ENCODE measurements at regions not wholly inside any gene's neighbourhood (a gene's known extent, or its start where the extent isn't known, plus 50 kb on each side); places are given as distances from the start of the nearest gene placed in this dataset.

DNA sequence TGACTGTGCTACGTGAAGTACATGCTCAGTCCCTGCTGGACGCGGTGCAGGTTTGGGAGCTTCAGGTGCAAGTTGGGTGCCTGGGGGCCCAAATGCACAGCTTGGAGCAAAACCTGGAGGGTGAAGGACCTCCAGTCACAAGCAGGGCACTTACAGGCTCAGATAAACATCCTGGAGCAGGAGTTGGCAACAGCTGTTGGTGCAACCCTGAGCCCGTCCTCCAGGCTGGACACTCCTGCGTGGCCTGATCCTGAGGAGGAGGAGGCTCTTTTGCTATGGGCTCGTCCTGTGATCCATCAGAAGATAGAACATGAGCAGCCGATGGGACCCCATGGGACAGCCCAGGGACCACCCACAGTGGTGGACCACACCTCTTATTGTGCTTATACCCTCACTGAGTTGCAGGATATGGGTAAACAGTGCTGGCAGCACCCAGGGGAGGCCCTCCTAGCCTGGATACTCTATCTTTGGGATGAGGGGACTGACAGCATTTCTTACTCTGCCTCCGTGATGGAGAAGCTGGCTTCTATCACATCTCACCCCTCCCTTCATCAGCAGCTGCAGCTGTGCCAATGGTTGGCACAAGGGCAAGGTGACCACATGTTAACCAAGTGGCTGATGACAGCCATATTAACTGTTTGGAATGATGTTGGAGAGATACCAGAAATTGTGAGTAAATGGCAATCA is 301.6 kb downstream of the ZPLD1 start:
- TF ChIP-seq CTCF (IDR thresholded peaks at IDR 0.05; ENCODE audit: poor library complexity, severe bottlenecking), result no peak
- TF ChIP-seq EP300 (conservative IDR thresholded peaks at IDR 0.05; ENCODE audit: poor library complexity, severe bottlenecking), result no peak
- no peak for TF ChIP-seq REST (IDR thresholded peaks at IDR 0.05; ENCODE audit: borderline replicate concordance)
- no peak for TF ChIP-seq MXI1 (conservative IDR thresholded peaks at IDR 0.05; ENCODE audit: poor library complexity, severe bottlenecking)
- TF ChIP-seq RAD21 (conservative IDR thresholded peaks at IDR 0.05), result no peak
- no peak for TF ChIP-seq EZH2 (IDR thresholded peaks at IDR 0.05; ENCODE audit: borderline replicate concordance, insufficient read depth, low read length, poor library complexity, severe bottlenecking)
- TF ChIP-seq TAF1 (IDR thresholded peaks at IDR 0.05; ENCODE audit: low read depth), result no peak
- no peak for TF ChIP-seq POLR2AphosphoS5 (IDR thresholded peaks at IDR 0.05)
- no peak for TF ChIP-seq SMC3 (conservative IDR thresholded peaks at IDR 0.05; ENCODE audit: poor library complexity)
